Loucy (cell line): ENCODE measurements at regions not wholly inside any gene's neighbourhood (a gene's known extent, or its start where the extent isn't known, plus 50 kb on each side); places are given as distances from the start of the nearest gene placed in this dataset.

ENCODE experiments used
- CTCF ChIP-seq: fragments of 200-600 bp; sonication (generic); conservative IDR thresholded peaks from 2 replicates; pipeline ENCODE4 v1.5.1; 2014; ENCODE audit warnings: mild to moderate bottlenecking, antibody characterized with exemption, low read length
- EZH2phosphoT487 ChIP-seq: fragments of 200-600 bp; IDR thresholded peaks from 2 replicates; pipeline ENCODE4 v1.6.1; 2018; ENCODE audit warnings: antibody characterized with exemption, mild to moderate bottlenecking, moderate library complexity, borderline replicate concordance

GRCh38 chr2:123103902-123104301, 921.2 kb upstream of the CNTNAP5 start:
- TF ChIP-seq CTCF (no peak), EZH2phosphoT487 (no peak)
